Activated T-cell treated with anti-CD3 and anti-CD28 coated beads for 48 hours (primary cell): ENCODE measurements at regions not wholly inside any gene's neighbourhood (a gene's known extent, or its start where the extent isn't known, plus 50 kb on each side); places are given as distances from the start of the nearest gene placed in this dataset.

Experiments used
- DNase-seq: peaks from one replicate; pipeline ENCODE4 v3.0.0-alpha.2; 2020; ENCODE audit warnings: low read depth

GRCh38 chr14:38507299-38507698 lies 251.4 kb upstream of the CLEC14A start:
- DNase-seq, result no peak

GRCh38 chr14:38505973-38506249 lies 250.0 kb upstream of the CLEC14A start:
- no peak for DNase-seq

GRCh38 chr14:38505221-38505972 lies 249.5 kb upstream of the CLEC14A start:
- no peak for DNase-seq

- no peak for DNase-seq
Observed at GRCh38 chr14:38504175-38504574, 248.3 kb upstream of the CLEC14A start.

GRCh38 chr14:38502239-38502638 lies 246.3 kb upstream of the CLEC14A start:
- DNase-seq, result no peak

- no peak for DNase-seq
Observed at GRCh38 chr14:38500125-38500524, 244.2 kb upstream of the CLEC14A start.

GRCh38 chr14:38496092-38496491 lies 240.2 kb upstream of the CLEC14A start:
- DNase-seq, result no peak

GRCh38 chr14:38490273-38490672 lies 234.4 kb upstream of the CLEC14A start:
- no peak for DNase-seq

- DNase-seq, result no peak
Observed at GRCh38 chr14:38485026-38485425, 229.1 kb upstream of the CLEC14A start.

GRCh38 chr14:38481952-38482678 lies 226.2 kb upstream of the CLEC14A start:
- DNase-seq, result no peak

GRCh38 chr14:38469156-38469555 lies 213.3 kb upstream of the CLEC14A start:
- DNase-seq, result no peak

- no peak for DNase-seq
Observed at GRCh38 chr14:38442208-38442607, 186.3 kb upstream of the CLEC14A start.

- no peak for DNase-seq
Observed at GRCh38 chr14:38432186-38432585, 176.3 kb upstream of the CLEC14A start.

- DNase-seq, result no peak
Observed at GRCh38 chr14:38431156-38431555, 175.3 kb upstream of the CLEC14A start.

- no peak for DNase-seq
Observed at GRCh38 chr14:38430522-38430921, 174.6 kb upstream of the CLEC14A start.

GRCh38 chr14:38425324-38425976 lies 169.6 kb upstream of the CLEC14A start:
- no peak for DNase-seq

- no peak for DNase-seq
Observed at GRCh38 chr14:38420048-38420447, 164.2 kb upstream of the CLEC14A start.

GRCh38 chr14:38419579-38419978 lies 163.7 kb upstream of the CLEC14A start:
- DNase-seq, result no peak

- no peak for DNase-seq
Observed at GRCh38 chr14:38412654-38413053, 156.8 kb upstream of the CLEC14A start.

GRCh38 chr14:38410442-38410841 lies 154.5 kb upstream of the CLEC14A start:
- DNase-seq, result no peak

GRCh38 chr14:38409071-38409705 lies 153.3 kb upstream of the CLEC14A start:
- DNase-seq, result no peak

- no peak for DNase-seq
Observed at GRCh38 chr14:38405851-38406635, 150.2 kb upstream of the CLEC14A start.
